ENCODE measurements at regions not wholly inside any gene's neighbourhood (a gene's known extent, or its start where the extent isn't known, plus 50 kb on each side); places are given as distances from the start of the nearest gene placed in this dataset.

DNA sequence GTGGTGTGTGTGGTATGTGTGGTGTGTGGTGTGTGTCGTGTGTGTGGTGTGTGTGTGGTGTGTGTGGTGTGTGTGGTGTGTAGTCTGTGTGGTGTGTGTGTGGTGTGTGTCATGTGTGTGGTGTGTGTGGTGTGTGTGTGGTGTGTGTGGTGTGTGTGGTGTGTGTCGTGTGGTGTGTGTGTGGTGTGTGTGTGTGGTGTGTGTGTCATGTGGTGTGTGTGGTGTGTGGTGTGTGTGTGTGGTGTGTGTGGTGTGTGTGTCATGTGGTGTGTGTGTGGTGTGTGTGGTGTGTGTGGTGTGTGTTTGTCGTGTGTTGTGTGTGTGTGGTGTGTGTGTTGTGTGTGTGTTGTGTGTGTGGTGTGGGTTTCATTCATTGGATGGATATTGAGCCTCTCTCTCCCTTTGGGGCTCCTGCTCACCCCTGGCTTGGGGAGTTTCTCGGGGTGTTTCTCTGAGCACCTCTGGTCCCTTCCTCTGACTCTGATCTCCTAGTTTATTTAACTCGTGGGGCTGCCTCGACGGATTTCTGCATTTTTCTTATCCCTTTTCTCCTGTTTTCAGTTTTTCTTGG lies 145.8 kb downstream of the DNAJB6 start:
- DNase-seq (ENCODE audit: low read depth) = no peak
- TF ChIP-seq CTCF (IDR thresholded peaks at IDR 0.05; ENCODE audit: low read length, missing control alignments) = no peak
- no peak overlapping the region for H3K4me3 ChIP-seq (replicated peaks; ENCODE audit: low read depth, low read length)

DNA sequence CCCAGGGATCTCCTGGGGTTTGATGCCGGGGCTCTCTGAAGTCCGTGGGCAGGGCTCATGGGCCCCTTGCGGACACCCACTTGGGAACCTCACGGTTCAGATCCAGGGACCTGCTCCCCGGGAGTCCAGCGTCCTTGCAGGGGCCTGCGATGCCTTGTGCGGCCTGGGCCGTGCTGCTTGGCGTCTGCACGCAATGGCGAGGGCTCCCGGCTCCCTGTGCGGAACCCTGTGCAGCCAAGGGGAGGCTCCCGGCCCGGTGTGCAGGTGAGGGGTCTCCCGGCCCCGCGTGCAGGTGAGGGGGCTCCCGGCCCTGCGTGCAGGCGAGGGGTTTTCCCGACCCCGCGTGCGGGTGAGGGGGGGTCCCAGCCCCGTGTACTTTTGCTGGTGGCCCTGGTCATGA lies 146.7 kb downstream of the DNAJB6 start:
- TF ChIP-seq CTCF (IDR thresholded peaks at IDR 0.05; ENCODE audit: low read length, missing control alignments) = no peak
- no peak overlapping the region for H3K4me3 ChIP-seq (replicated peaks; ENCODE audit: low read depth, low read length)
- DNase-seq (ENCODE audit: low read depth) = no peak

GRCh38 chr7:157483971-157484410 lies 147.2 kb downstream of the DNAJB6 start:
- DNase-seq (ENCODE audit: low read depth) = no peak
- no peak for TF ChIP-seq CTCF (IDR thresholded peaks at IDR 0.05; ENCODE audit: low read length, missing control alignments)
- H3K4me3 ChIP-seq (replicated peaks; ENCODE audit: low read depth, low read length) = no peak overlapping the region

DNA sequence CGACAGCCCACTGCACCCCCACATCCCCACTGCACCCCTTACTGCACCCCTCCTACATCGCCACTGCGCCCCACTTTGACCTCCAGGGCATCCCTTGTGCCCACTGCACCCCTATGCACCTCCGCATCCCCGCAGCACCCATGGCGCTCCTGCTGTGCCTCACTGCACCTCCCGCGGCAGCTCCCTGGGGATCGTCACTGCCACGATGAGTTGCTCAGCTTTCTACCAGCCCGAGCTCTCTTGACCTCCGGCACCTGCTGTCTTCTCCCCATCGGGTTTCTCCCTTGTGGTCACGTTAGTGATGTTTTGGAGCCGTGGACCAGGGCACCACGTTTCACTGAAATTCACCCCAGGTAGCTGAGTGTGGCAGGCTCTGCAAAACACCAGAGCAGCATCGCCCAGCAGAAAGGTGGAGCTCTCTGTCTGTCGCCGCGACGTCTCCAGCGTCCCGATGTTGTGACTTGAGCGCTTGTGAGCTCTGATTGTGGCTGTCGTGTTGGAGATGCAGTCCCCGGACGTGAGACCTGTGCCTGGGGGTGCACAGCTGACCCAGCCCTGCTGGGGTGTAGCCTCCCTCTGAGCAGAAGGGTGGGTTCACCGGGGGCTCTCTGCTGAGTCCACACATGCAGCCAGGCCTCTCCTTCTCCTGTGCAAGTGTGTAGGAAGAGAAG lies 147.7 kb downstream of the DNAJB6 start:
- no peak for DNase-seq (ENCODE audit: low read depth)
- H3K4me3 ChIP-seq (replicated peaks; ENCODE audit: low read depth, low read length) = no peak overlapping the region
- no peak for TF ChIP-seq CTCF (IDR thresholded peaks at IDR 0.05; ENCODE audit: low read length, missing control alignments)

DNA sequence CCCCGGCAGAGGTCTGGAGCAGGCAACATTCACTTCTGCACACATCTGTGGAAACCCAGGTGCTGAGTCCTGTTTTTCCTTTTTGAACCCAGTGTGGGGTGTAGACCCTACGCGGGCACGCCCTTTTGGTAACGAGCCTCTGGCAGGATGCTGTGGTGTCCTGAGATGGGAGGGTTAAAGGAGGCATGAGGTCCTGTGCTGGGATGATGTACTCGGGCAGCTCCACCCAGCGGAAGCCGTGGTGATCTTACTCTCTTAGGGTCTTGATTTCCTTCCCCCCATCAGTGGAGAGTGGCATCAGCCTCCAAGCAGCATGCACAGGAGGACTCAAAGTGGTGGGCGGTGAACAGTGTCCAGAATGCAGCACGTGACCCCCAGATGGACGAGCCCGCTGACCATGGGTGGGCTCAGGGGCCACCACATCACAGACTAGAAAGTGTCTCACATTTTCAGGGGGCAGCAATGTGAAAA lies 148.6 kb downstream of the DNAJB6 start:
- no peak for TF ChIP-seq CTCF (IDR thresholded peaks at IDR 0.05; ENCODE audit: low read length, missing control alignments)
- no peak for DNase-seq (ENCODE audit: low read depth)
- no peak overlapping the region for H3K4me3 ChIP-seq (replicated peaks; ENCODE audit: low read depth, low read length)

DNA sequence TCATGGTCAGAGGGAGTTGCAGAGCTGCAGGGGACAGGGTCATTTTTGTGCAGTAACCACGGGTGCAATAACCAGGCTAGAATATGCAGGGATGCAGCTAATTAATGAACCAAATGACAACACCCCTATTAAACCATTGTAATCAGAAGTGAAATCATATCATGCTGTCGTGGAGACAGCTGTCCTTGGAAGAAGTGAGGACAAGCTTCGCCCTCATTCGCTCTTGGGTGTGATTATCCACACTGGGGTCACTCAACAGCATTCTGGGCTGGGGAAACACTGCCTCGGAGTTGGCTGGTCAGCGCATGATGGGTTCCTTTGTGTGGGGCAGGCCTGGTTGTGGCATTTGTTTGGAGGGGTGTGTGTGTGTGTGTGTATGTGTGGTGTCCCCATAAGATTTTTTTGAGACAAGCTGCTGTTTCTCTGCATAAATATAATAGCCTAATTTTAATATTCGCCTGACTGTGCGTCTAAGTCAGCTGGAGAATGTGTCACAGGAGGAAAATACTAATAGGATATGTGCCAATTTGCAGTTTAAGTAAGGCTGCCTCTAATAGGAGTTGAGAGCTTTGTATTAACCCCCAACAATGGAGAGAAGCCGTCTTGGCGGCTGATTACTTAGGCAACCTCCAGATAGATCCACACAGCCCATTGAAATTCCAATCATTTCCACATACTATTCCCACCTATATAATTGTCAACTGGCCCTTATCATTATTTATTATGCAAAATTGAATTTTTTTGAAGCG lies 149.4 kb downstream of the DNAJB6 start:
- no peak for TF ChIP-seq CTCF (IDR thresholded peaks at IDR 0.05; ENCODE audit: low read length, missing control alignments)
- DNase-seq (ENCODE audit: low read depth) = no peak
- H3K4me3 ChIP-seq (replicated peaks; ENCODE audit: low read depth, low read length) = no peak overlapping the region
